ENCODE measurements at regions not wholly inside any gene's neighbourhood (a gene's known extent, or its start where the extent isn't known, plus 50 kb on each side); places are given as distances from the start of the nearest gene placed in this dataset.

DNA sequence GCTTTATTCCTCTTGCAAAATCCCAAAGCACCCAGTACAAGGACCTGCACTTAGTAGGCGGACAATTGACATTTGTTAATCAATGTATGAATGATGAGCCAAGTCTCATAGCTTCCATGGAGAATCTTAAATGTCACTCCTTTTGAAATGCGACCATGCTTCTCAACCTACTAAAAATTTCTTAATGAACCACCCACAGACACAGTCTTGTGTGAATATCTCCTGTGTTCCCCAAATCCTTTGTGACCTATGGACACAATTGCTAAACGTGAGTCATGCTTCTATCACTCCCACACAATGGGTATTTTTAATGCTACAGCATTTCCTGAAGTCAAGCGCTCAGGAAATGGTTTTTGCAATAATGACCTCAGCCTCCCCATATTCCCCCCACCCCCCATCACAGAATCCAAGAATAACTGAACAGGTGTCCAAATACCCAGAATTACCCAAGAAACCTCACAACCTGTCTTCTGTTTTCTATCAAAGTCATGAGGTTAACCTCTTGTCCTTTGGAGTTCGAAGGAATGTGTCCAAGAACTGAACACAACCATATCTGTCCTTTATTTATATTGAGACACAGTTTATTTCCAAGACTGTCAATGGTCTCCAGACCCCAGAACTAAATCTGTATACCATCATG is 163.6 kb upstream of the PLEKHG7 start:
- ATAC-seq (peak; percentile 56 to 70 (median 66)), DNase-seq (peak in 1 of 2 donors; percentile 54)
- peak overlapping the region; percentile 92 for H3K27ac ChIP-seq (ENCODE audit: low read length)
- peak overlapping the region; percentile 97 to 99 for H3K27ac Mint-ChIP-seq
- H3K36me3 Mint-ChIP-seq: peaks cover under 1% of the 10 kb centered on the region
- H3K4me3 ChIP-seq (ENCODE audit: low read length): no peak overlapping the region
- intact Hi-C loops (cut with micrococcal nuclease): loop anchor here (5.0 kb wide), 1 partner anchor 33 kb away; no protein-coding TSS in a partner anchor
- peaks cover 73 to 75% of the 10 kb centered on the region in 2 donors for H3K4me1 Mint-ChIP-seq
- no peak for TF ChIP-seq CTCF (IDR thresholded peaks at IDR 0.05)
- H3K9me3 Mint-ChIP-seq: peaks cover 0 to 2% of the 10 kb centered on the region in 2 donors
- peaks cover 56% of the 10 kb centered on the region for H3K4me1 ChIP-seq (ENCODE audit: control insufficient read depth, insufficient read depth, low read length)
- H3K27me3 ChIP-seq (ENCODE audit: control insufficient read depth, insufficient read depth, low read length): no peaks in the 10 kb centered on the region
- no peaks in the 10 kb centered on the region for H3K9me3 ChIP-seq (ENCODE audit: control insufficient read depth, insufficient read depth, low read length)
- H3K36me3 ChIP-seq (ENCODE audit: control insufficient read depth, insufficient read depth, low read length): no peaks in the 10 kb centered on the region
- peak overlapping the region; percentile 81 for H3K4me3 Mint-ChIP-seq
- H3K27me3 Mint-ChIP-seq (ENCODE audit: low read depth in 2 of 2): no peaks in the 10 kb centered on the region
- WGBS (ENCODE audit: insufficient coverage): 24% methylated on average over 5 of the region's 5 CpGs

- Histone ChIP-seq H3K36me3 (ENCODE audit: control insufficient read depth, insufficient read depth, low read length) (no peaks in the 10 kb centered on the region), H3K27me3 (ENCODE audit: control insufficient read depth, insufficient read depth, low read length) (no peaks in the 10 kb centered on the region), H3K4me1 (ENCODE audit: control insufficient read depth, insufficient read depth, low read length) (peaks cover 42% of the 10 kb centered on the region), H3K4me3 (ENCODE audit: low read length) (no peak overlapping the region), H3K27ac (ENCODE audit: low read length) (peak overlapping the region; percentile 31), H3K9me3 (ENCODE audit: control insufficient read depth, insufficient read depth, low read length) (no peaks in the 10 kb centered on the region)
- Mint-ChIP-seq H3K27ac (peak overlapping the region; percentile 97 to 99), H3K27me3 (ENCODE audit: low read depth in 2 of 2) (no peaks in the 10 kb centered on the region), H3K36me3 (no peaks in the 10 kb centered on the region), H3K9me3 (peaks cover 0 to 2% of the 10 kb centered on the region in 2 donors), H3K4me1 (peaks cover 60 to 61% of the 10 kb centered on the region in 2 donors), H3K4me3 (peak overlapping the region; percentile 17)
- intact Hi-C loops (cut with micrococcal nuclease): loop anchor here (5.0 kb wide), 1 partner anchor 35 kb away; no protein-coding TSS in a partner anchor
- no peak for ATAC-seq
- WGBS (ENCODE audit: insufficient coverage): 76% methylated on average over 3 of the region's 3 CpGs
- DNase-seq: no peak
- TF ChIP-seq CTCF (IDR thresholded peaks at IDR 0.05): no peak
Measured at GRCh38 chr12:92537290-92537960, 165.4 kb upstream of the PLEKHG7 start.

- Mint-ChIP-seq H3K4me3 (no peak overlapping the region), H3K4me1 (peaks cover 46 to 47% of the 10 kb centered on the region in 2 donors), H3K27ac (peak overlapping the region in 1 of 2 donors; percentile 6), H3K9me3 (peaks cover 0 to 2% of the 10 kb centered on the region in 2 donors), H3K27me3 (ENCODE audit: low read depth in 2 of 2) (no peaks in the 10 kb centered on the region), H3K36me3 (no peaks in the 10 kb centered on the region)
- Histone ChIP-seq H3K9me3 (ENCODE audit: control insufficient read depth, insufficient read depth, low read length) (no peaks in the 10 kb centered on the region), H3K27ac (ENCODE audit: low read length) (no peak overlapping the region), H3K4me1 (ENCODE audit: control insufficient read depth, insufficient read depth, low read length) (peaks cover 30% of the 10 kb centered on the region), H3K4me3 (ENCODE audit: low read length) (no peak overlapping the region), H3K36me3 (ENCODE audit: control insufficient read depth, insufficient read depth, low read length) (no peaks in the 10 kb centered on the region), H3K27me3 (ENCODE audit: control insufficient read depth, insufficient read depth, low read length) (no peaks in the 10 kb centered on the region)
- DNase-seq: no peak
- TF ChIP-seq CTCF (IDR thresholded peaks at IDR 0.05): no peak
- intact Hi-C loops (cut with micrococcal nuclease): loop anchor here (5.0 kb wide), 1 partner anchor 36 kb away; no protein-coding TSS in a partner anchor
- ATAC-seq: no peak
- 90% methylated on average over 3 of the region's 3 CpGs for WGBS (ENCODE audit: insufficient coverage)
Measured at GRCh38 chr12:92535961-92536360, 166.8 kb upstream of the PLEKHG7 start.

All from natural killer cell (primary cell).